Esophagus muscularis mucosa (tissue), 4 donors: ENCODE measurements at regions not wholly inside any gene's neighbourhood (a gene's known extent, or its start where the extent isn't known, plus 50 kb on each side); places are given as distances from the start of the nearest gene placed in this dataset.

ENCODE experiments used
- DNase-seq: peaks from one replicate; pipeline ENCODE4 v3.0.0-alpha.2; 2017; ENCODE audit errors: extremely low spot score
- H3K27ac ChIP-seq, 4 donors: fragments of 200-600 bp; sonication (generic); replicated peaks in 1 of 4; 1 replicate in 3 of 4; 2 replicates in 1 of 4; pipeline ENCODE4 v1.5.1; 2016 to 2019; ENCODE audit warnings: mild to moderate bottlenecking in 1 of 4
- H3K27me3 ChIP-seq, 4 donors: fragments of 200-600 bp; sonication (generic); one replicate each; pipeline versions ENCODE4 v1.5.1 to v1.6.0; 2016 to 2019
- H3K36me3 ChIP-seq, 4 donors: fragments of 200-600 bp; sonication (generic); one replicate each; pipeline ENCODE4 v1.5.1; 2016 to 2019
- H3K4me1 ChIP-seq, 4 donors: fragments of 200-600 bp; sonication (generic); one replicate each; pipeline ENCODE4 v1.5.1; 2016 to 2019
- H3K4me3 ChIP-seq, 4 donors: fragments of 200-600 bp; sonication (generic); 1 replicate in 2 of 4; 2 replicates in 2 of 4; pipeline ENCODE4 v1.5.1; 2016 to 2019; ENCODE audit warnings: mild to moderate bottlenecking in 4 of 4, moderate library complexity in 1 of 4
- H3K9me3 ChIP-seq, 4 donors: fragments of 200-600 bp; sonication (generic); 1 replicate in 3 of 4; 2 replicates in 1 of 4; pipeline ENCODE4 v1.5.1; 2016 to 2019
- CTCF ChIP-seq, 3 experiments: fragments of 200-600 bp in 2 of 3; fragments of 450-650 bp in 1 of 3; sonication (generic) in 2 of 3; IDR thresholded peaks; one replicate each; pipeline ENCODE4 v1.5.1; 2017 to 2019; ENCODE audit warnings: antibody characterized with exemption in 3 of 3, mild to moderate bottlenecking in 2 of 3, moderate library complexity in 1 of 3
- EP300 ChIP-seq: sonication (generic); formaldehyde crosslinking; IDR thresholded peaks from one replicate; pipeline ENCODE4 v1.6.1; 2017; ENCODE audit warnings: antibody characterized with exemption
- POLR2A ChIP-seq: fragments of 450-650 bp; IDR thresholded peaks from one replicate; pipeline ENCODE4 v1.6.1; 2017; ENCODE audit warnings: antibody characterized with exemption, moderate library complexity, mild to moderate bottlenecking, low read depth
- POLR2AphosphoS5 ChIP-seq, 2 donors: sonication (generic); formaldehyde crosslinking; IDR thresholded peaks; one replicate each; pipeline ENCODE4 v1.6.1; 2017; ENCODE audit warnings: antibody characterized with exemption in 2 of 2
- WGBS: methylation state at CpG from one replicate; pipeline ENCODE4 v1.1.5; 2018; 5-methylcytosine and 5-hydroxymethylcytosine counted together
- intact Hi-C: fragments of 100-400 bp; cut with DNase I; formaldehyde crosslinking; loops from one replicate; pipeline ENCODE4 v1.15.1; 2023

GRCh38 chr12:41709012-41709411 is 435.7 kb downstream of the GXYLT1 start:
- Histone ChIP-seq H3K27me3 (no peaks in the 10 kb centered on the region), H3K9me3 (no peaks in the 10 kb centered on the region), H3K4me1 (no peaks in the 10 kb centered on the region), H3K36me3 (no peaks in the 10 kb centered on the region), H3K4me3 (no peak overlapping the region), H3K27ac (no peak overlapping the region)
- 91% methylated on average over 3 of the region's 3 CpGs for WGBS
- no peak for TF ChIP-seq CTCF (IDR thresholded peaks at IDR 0.05)
- no peak for TF ChIP-seq EP300
- TF ChIP-seq POLR2AphosphoS5 (IDR thresholded peaks at IDR 0.05): no peak
- TF ChIP-seq POLR2A: no peak
- DNase-seq: no peak
- intact Hi-C loops: no loop called here

GRCh38 chr12:41706376-41706775 is 438.3 kb downstream of the GXYLT1 start:
- Histone ChIP-seq H3K27ac (no peak overlapping the region), H3K9me3 (no peaks in the 10 kb centered on the region), H3K27me3 (no peaks in the 10 kb centered on the region), H3K36me3 (no peaks in the 10 kb centered on the region), H3K4me1 (no peaks in the 10 kb centered on the region), H3K4me3 (no peak overlapping the region)
- TF ChIP-seq CTCF (IDR thresholded peaks at IDR 0.05) (no peak), POLR2AphosphoS5 (IDR thresholded peaks at IDR 0.05) (no peak), EP300 (no peak), POLR2A (no peak)
- intact Hi-C loops: no loop called here
- 89% methylated on average over 1 of the region's 1 CpG for WGBS
- DNase-seq: no peak

- H3K27me3 ChIP-seq: no peaks in the 10 kb centered on the region
- H3K4me3 ChIP-seq: no peak overlapping the region
- DNase-seq: no peak
- no peaks in the 10 kb centered on the region for H3K9me3 ChIP-seq
- no peaks in the 10 kb centered on the region for H3K4me1 ChIP-seq
- intact Hi-C loops: no loop called here
- no peak for TF ChIP-seq POLR2AphosphoS5 (IDR thresholded peaks at IDR 0.05)
- TF ChIP-seq CTCF (IDR thresholded peaks at IDR 0.05): no peak
- TF ChIP-seq EP300: no peak
- no peak for TF ChIP-seq POLR2A
- no peaks in the 10 kb centered on the region for H3K36me3 ChIP-seq
- H3K27ac ChIP-seq: no peak overlapping the region
- 59% methylated on average over 2 of the region's 2 CpGs for WGBS
Observed at GRCh38 chr12:41701943-41702601, 442.6 kb downstream of the GXYLT1 start.

- intact Hi-C loops: no loop called here
- no peak for TF ChIP-seq POLR2A
- no peak for TF ChIP-seq EP300
- TF ChIP-seq CTCF (IDR thresholded peaks at IDR 0.05): no peak
- TF ChIP-seq POLR2AphosphoS5 (IDR thresholded peaks at IDR 0.05): no peak
- no peak for DNase-seq
- Histone ChIP-seq H3K36me3 (no peaks in the 10 kb centered on the region), H3K4me3 (no peak overlapping the region), H3K4me1 (no peaks in the 10 kb centered on the region), H3K9me3 (no peaks in the 10 kb centered on the region), H3K27me3 (no peaks in the 10 kb centered on the region), H3K27ac (no peak overlapping the region)
- 80% methylated on average over 4 of the region's 4 CpGs for WGBS
Observed at GRCh38 chr12:41700940-41701339, 443.7 kb downstream of the GXYLT1 start.

GRCh38 chr12:41699658-41700057 is 445.0 kb downstream of the GXYLT1 start:
- DNase-seq: no peak
- no peak overlapping the region for H3K27ac ChIP-seq
- intact Hi-C loops: no loop called here
- H3K27me3 ChIP-seq: no peaks in the 10 kb centered on the region
- 91% methylated on average over 3 of the region's 3 CpGs for WGBS
- TF ChIP-seq POLR2A (no peak), EP300 (no peak), CTCF (IDR thresholded peaks at IDR 0.05) (no peak), POLR2AphosphoS5 (IDR thresholded peaks at IDR 0.05) (no peak)
- H3K4me3 ChIP-seq: no peak overlapping the region
- no peaks in the 10 kb centered on the region for H3K36me3 ChIP-seq
- no peaks in the 10 kb centered on the region for H3K4me1 ChIP-seq
- H3K9me3 ChIP-seq: no peaks in the 10 kb centered on the region
